K562 (cell line): ENCODE measurements at regions not wholly inside any gene's neighbourhood (a gene's known extent, or its start where the extent isn't known, plus 50 kb on each side); places are given as distances from the start of the nearest gene placed in this dataset.

Source experiments
- ATAC-seq: fragments of 200-7000 bp; cut with Tn5 transposase; 3 replicates; pipeline ENCODE4 v1.9.1; 2020; ENCODE audit warnings: moderate library complexity
- BruUV-seq: library from RNA; stranded (reverse); fragments of 400-500 nt; replicated peaks from 2 replicates; lab custom pipeline; 2021; lab: Mats Ljungman, UMichigan
- CTCF ChIA-PET: fragments of 300-600 bp; formaldehyde crosslinking; extraction: SDS; loops from one replicate; lab custom pipeline; 2021; ENCODE audit warnings: low intra/inter-chr PET ratio; lab: Yijun Ruan, JAX
- POLR2A ChIA-PET: fragments of 300-600, 350-650 bp; sonication (Branson Sonifier 250); formaldehyde crosslinking; extraction: SDS; loops from one replicate; lab custom pipeline; 2021; ENCODE audit warnings: antibody characterized with exemption, inconsistent platforms; lab: Yijun Ruan, JAX
- DNase-seq, 4 experiments: peaks; one replicate each; pipeline versions ENCODE4 v3.0.0 to v3.0.0-alpha.2; 2011 to 2018; ENCODE audit warnings: low spot score in 3 of 4, mixed read lengths in 3 of 4; ENCODE audit errors: extremely low read depth in 1 of 4
- FAIRE-seq: peaks from 2 replicates; lab custom pipeline; 2011; peaks lifted over from hg19 to GRCh38; lab: Jason Lieb, UNC
- H2AFZ ChIP-seq: 2 replicates; pipeline ENCODE4 v1.6.0; 2011; ENCODE audit warnings: low read depth, low read length, control low read depth, inconsistent platforms
- H3K27ac ChIP-seq: fragments of 200-600 bp; 3 replicates; pipeline ENCODE4 v1.8.0; 2011; ENCODE audit warnings: low read depth, mild to moderate bottlenecking, control low read depth, inconsistent platforms, low read length, moderate library complexity, mixed read lengths; ENCODE audit errors: extremely low read depth
- H3K27me3 ChIP-seq, 2 experiments: fragments of 300-600 bp in 1 of 2; 2 replicates in 1 of 2; 3 replicates in 1 of 2; pipeline versions ENCODE4 v1.6.0 to v1.8.0; 2011; ENCODE audit warnings: inconsistent platforms in 2 of 2, low read length in 2 of 2, mild to moderate bottlenecking in 1 of 2, mixed read lengths in 1 of 2, moderate library complexity in 1 of 2; ENCODE audit not compliant: control insufficient read depth in 2 of 2, insufficient read depth in 2 of 2
- H3K36me3 ChIP-seq: fragments of 300-600 bp; 3 replicates; pipeline ENCODE4 v1.8.0; 2011; ENCODE audit warnings: mild to moderate bottlenecking, low read length, inconsistent platforms; ENCODE audit not compliant: control insufficient read depth, insufficient read depth
- H3K4me1 ChIP-seq, 2 experiments: fragments of 200-600 bp in 1 of 2; replicated peaks in 1 of 2; 2 replicates in 1 of 2; 3 replicates in 1 of 2; pipeline versions ENCODE4 v1.5.1 to v1.8.0; 2011; ENCODE audit warnings: inconsistent platforms in 2 of 2, low read length in 2 of 2, mild to moderate bottlenecking in 1 of 2, mixed read lengths in 1 of 2, moderate library complexity in 1 of 2; ENCODE audit not compliant: control insufficient read depth in 2 of 2, insufficient read depth in 2 of 2
- H3K4me2 ChIP-seq: 2 replicates; pipeline ENCODE4 v1.6.1; 2011; ENCODE audit warnings: low read length, control low read depth, inconsistent platforms, mixed read lengths; ENCODE audit not compliant: insufficient read depth
- H3K4me3 ChIP-seq: fragments of 200-600 bp; sonication (generic), shearing (Covaris generic); 2 replicates; pipeline ENCODE4 v1.5.1; 2016; ENCODE audit warnings: control low read depth, inconsistent platforms
- H3K79me2 ChIP-seq: fragments of 200-600 bp; 3 replicates; pipeline ENCODE4 v1.8.0; 2011; ENCODE audit warnings: low read length, inconsistent platforms; ENCODE audit not compliant: control insufficient read depth, insufficient read depth
- H3K9ac ChIP-seq, 2 experiments: 2 replicates each; pipeline versions ENCODE4 v1.6.0 to v1.6.1; 2011; ENCODE audit warnings: low read depth in 2 of 2, low read length in 2 of 2, control low read depth in 1 of 2, inconsistent platforms in 1 of 2, mild to moderate bottlenecking in 1 of 2, mixed read lengths in 1 of 2; ENCODE audit not compliant: insufficient read depth in 1 of 2
- H3K9me1 ChIP-seq: one replicate; pipeline ENCODE4 v1.6.0; 2011; ENCODE audit warnings: inconsistent platforms, mild to moderate bottlenecking, low read length, moderate library complexity; ENCODE audit not compliant: control insufficient read depth, insufficient read depth
- H3K9me3 ChIP-seq: replicated peaks from 2 replicates; pipeline ENCODE4 v1.5.1; 2011; ENCODE audit warnings: low read depth, low read length, inconsistent platforms; ENCODE audit not compliant: control insufficient read depth, insufficient read depth
- H4K20me1 ChIP-seq: replicated peaks from 2 replicates; pipeline ENCODE4 v1.6.1; 2011; ENCODE audit warnings: low read length, inconsistent platforms, mixed read lengths; ENCODE audit not compliant: control insufficient read depth, insufficient read depth
- HSF4 ChIP-seq: fragments of 250-450 bp; sonication (Bioruptor Pico); IDR thresholded peaks from 2 replicates; pipeline ENCODE4 v2.1.2; 2022; ENCODE audit warnings: mild to moderate bottlenecking, moderate library complexity, borderline replicate concordance
- L3MBTL2 ChIP-seq: fragments of 450-650 bp; IDR thresholded peaks from 2 replicates; pipeline ENCODE4 v1.6.1; 2016; ENCODE audit warnings: mild to moderate bottlenecking, moderate library complexity
- MECOM ChIP-seq: fragments of 250-450 bp; sonication (Bioruptor Pico); IDR thresholded peaks from 2 replicates; pipeline ENCODE4 v1.8.0; 2022; ENCODE audit warnings: inconsistent platforms
- PHB2 ChIP-seq: fragments of 450-650 bp; IDR thresholded peaks from 2 replicates; pipeline ENCODE4 v1.6.1; 2017; ENCODE audit warnings: low read depth
- STAG1 ChIP-seq: sonication (generic); formaldehyde crosslinking; IDR thresholded peaks from 2 replicates; pipeline ENCODE4 v1.5.0; 2020; ENCODE audit warnings: missing genetic modification reagents, borderline replicate concordance
- U2AF2 ChIP-seq: fragments of 200-400 bp; formaldehyde crosslinking; optimal IDR thresholded peaks from 2 replicates; pipeline ENCODE3; 2017; ENCODE audit warnings: low read depth, mild to moderate bottlenecking, low read length
- ZBTB17 ChIP-seq: fragments of 450-650 bp; formaldehyde crosslinking; IDR thresholded peaks from 2 replicates; pipeline ENCODE4 v1.4.0; 2020; ENCODE audit warnings: mild to moderate bottlenecking
- ZNF274 ChIP-seq: IDR thresholded peaks from 2 replicates; pipeline ENCODE4 v1.6.1; 2011; ENCODE audit warnings: low read depth, mild to moderate bottlenecking, low read length, moderate library complexity, borderline replicate concordance
- WGBS: fragments of 100-300 bp; shearing (Covaris generic); methylation state at CpG from one replicate; pipeline ENCODE4 v1.1.6; 2016; ENCODE audit warnings: low coverage, mixed read lengths; ENCODE audit not compliant: insufficient coverage; ENCODE audit errors: missing lambda C conversion rate; 5-methylcytosine and 5-hydroxymethylcytosine counted together
- in situ Hi-C: fragments of 300-500 bp; cut with MboI; formaldehyde crosslinking; loops from 4 replicates; pipeline ENCODE4 v1.15.0; 2018; ENCODE audit warnings: inconsistent platforms, mixed read lengths
- intact Hi-C: fragments of 100-400 bp; cut with micrococcal nuclease; formaldehyde crosslinking; loops from 2 replicates; pipeline ENCODE4 v1.14.2; 2022
- TF ChIP-seq, protein P1 (sequence below): fragments of 450-650 bp; conservative IDR thresholded peaks from 2 replicates; pipeline ENCODE4 v1.6.1; 2016; ENCODE audit warnings: missing genetic modification characterization, low read depth, mild to moderate bottlenecking, missing compliant biosample characterization, moderate library complexity

DNA sequence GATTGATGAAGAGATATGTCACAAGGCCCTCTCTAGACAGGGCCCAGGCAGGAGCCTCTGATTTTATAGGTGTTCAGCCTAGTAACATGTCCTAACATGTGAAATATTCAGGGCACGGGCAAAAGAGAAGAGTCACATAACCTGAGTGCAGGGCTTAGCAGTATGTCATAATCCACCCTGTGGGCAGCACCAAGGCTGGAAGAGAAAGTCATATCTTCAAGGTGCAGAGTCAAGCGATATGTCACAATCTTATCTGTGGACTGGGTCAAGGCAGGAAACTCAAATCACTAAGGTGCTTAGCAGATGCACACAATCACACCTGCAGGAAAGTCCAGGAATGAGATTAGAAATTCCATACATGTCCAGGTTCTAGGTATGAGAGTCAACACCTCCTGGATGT, 51.5 kb upstream of the ZNF728 start:
- Histone ChIP-seq H3K4me3 (no peak overlapping the region), H3K27ac (no peak overlapping the region), H3K4me1 (no peaks in the 10 kb centered on the region), H3K27me3 (no peaks in the 10 kb centered on the region), H3K4me2 (no peak overlapping the region), H3K9ac (no peak overlapping the region), H4K20me1 (no peaks in the 10 kb centered on the region), H3K9me3 (no peaks in the 10 kb centered on the region), H3K79me2 (no peaks in the 10 kb centered on the region), H3K9me1 (no peaks in the 10 kb centered on the region), H2AFZ (no peak overlapping the region)
- FAIRE-seq (no peak), ATAC-seq (no peak), DNase-seq (no peak)
- no TSS peak for BruUV-seq
- intact Hi-C loops, result no loop called here
- 0% methylated on average over 2 of the region's 2 CpGs for WGBS
- TF ChIP-seq ZBTB17 (CRISPR knock-in tag) (no peak), STAG1 (CRISPR knock-in tag) (no peak), ZNF274 (no peak), MECOM (CRISPR knock-in tag) (no peak), U2AF2 (no peak), PHB2 (no peak), L3MBTL2 (no peak), HSF4 (CRISPR knock-in tag) (no peak)
- TF ChIP-seq, protein P1, sequence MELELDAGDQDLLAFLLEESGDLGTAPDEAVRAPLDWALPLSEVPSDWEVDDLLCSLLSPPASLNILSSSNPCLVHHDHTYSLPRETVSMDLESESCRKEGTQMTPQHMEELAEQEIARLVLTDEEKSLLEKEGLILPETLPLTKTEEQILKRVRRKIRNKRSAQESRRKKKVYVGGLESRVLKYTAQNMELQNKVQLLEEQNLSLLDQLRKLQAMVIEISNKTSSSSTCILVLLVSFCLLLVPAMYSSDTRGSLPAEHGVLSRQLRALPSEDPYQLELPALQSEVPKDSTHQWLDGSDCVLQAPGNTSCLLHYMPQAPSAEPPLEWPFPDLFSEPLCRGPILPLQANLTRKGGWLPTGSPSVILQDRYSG (tag), result no peak
- TF ChIP-seq, all 486 proteins: peak for 0
- in situ Hi-C loops, result no loop called here
- ChIA-PET POLR2A (no interaction called here), CTCF (no interaction called here)
- H3K36me3 ChIP-seq, result no peaks in the 10 kb centered on the region
